GM12865 (cell line): ENCODE measurements at regions not wholly inside any gene's neighbourhood (a gene's known extent, or its start where the extent isn't known, plus 50 kb on each side); places are given as distances from the start of the nearest gene placed in this dataset.

Source experiments
- DNase-seq: peaks from one replicate; pipeline ENCODE4 v3.0.0; 2010; ENCODE audit warnings: low read depth
- H3K4me3 ChIP-seq: 2 replicates; pipeline ENCODE4 v1.5.1; 2011; ENCODE audit warnings: mild to moderate bottlenecking, low read depth, low read length, control low read depth
- CTCF ChIP-seq: IDR thresholded peaks from 2 replicates; pipeline ENCODE4 v1.5.1; 2011; ENCODE audit warnings: low read length, control low read depth, low read depth, inconsistent platforms; ENCODE audit not compliant: insufficient read depth; ENCODE audit errors: missing control alignments

- TF ChIP-seq CTCF = no peak
- no peak overlapping the region for H3K4me3 ChIP-seq
- no peak for DNase-seq
These were observed 461.3 kb downstream of the BCOR start for GRCh38 chrX:39636481-39636880.

- TF ChIP-seq CTCF = no peak
- H3K4me3 ChIP-seq = no peak overlapping the region
- DNase-seq = no peak
These were observed 459.2 kb downstream of the BCOR start for GRCh38 chrX:39638526-39638925.

GRCh38 chrX:39639871-39640270, 457.9 kb downstream of the BCOR start:
- TF ChIP-seq CTCF = no peak

GRCh38 chrX:39640866-39641265, 456.9 kb downstream of the BCOR start:
- H3K4me3 ChIP-seq = no peak overlapping the region
- DNase-seq = peak; percentile 31
- no peak for TF ChIP-seq CTCF

More at GRCh38 chrX:39639871-39640270, 457.9 kb downstream of the BCOR start:
- H3K4me3 ChIP-seq = no peak overlapping the region
- no peak for DNase-seq

GRCh38 chrX:39642071-39642470, 455.7 kb downstream of the BCOR start:
- TF ChIP-seq CTCF = no peak
- H3K4me3 ChIP-seq = no peak overlapping the region
- DNase-seq = no peak

- TF ChIP-seq CTCF = no peak
- no peak overlapping the region for H3K4me3 ChIP-seq
- DNase-seq = no peak
These were observed 454.2 kb downstream of the BCOR start for GRCh38 chrX:39643550-39643949.

- no peak overlapping the region for H3K4me3 ChIP-seq
- DNase-seq = no peak
- no peak for TF ChIP-seq CTCF
These were observed 452.4 kb downstream of the BCOR start for GRCh38 chrX:39645178-39645895.
